Psoas muscle (tissue), 7 donors: ENCODE measurements at regions not wholly inside any gene's neighbourhood (a gene's known extent, or its start where the extent isn't known, plus 50 kb on each side); places are given as distances from the start of the nearest gene placed in this dataset.

ENCODE experiments used
- ATAC-seq, 4 donors: fragments of 200-7000 bp; cut with Tn5 transposase; one replicate each; pipeline ENCODE4 v1.9.1; 2020; ENCODE audit warnings: moderate library complexity in 3 of 4, mild to moderate bottlenecking in 2 of 4
- DNase-seq, 2 donors: peaks; one replicate each; pipeline ENCODE4 v3.0.0-alpha.2; 2020
- H3K27ac ChIP-seq: fragments of 200-600 bp; one replicate; pipeline ENCODE4 v1.8.0; 2022
- H3K27me3 ChIP-seq, 3 donors: fragments of 200-600 bp in 1 of 3; one replicate each; pipeline versions ENCODE4 v1.6.1 to v1.8.0; 2013 to 2022; ENCODE audit warnings: low read length in 2 of 3, mild to moderate bottlenecking in 2 of 3, moderate library complexity in 1 of 3; ENCODE audit not compliant: insufficient read depth in 3 of 3
- H3K36me3 ChIP-seq, 2 donors: fragments of 200-600 bp in 1 of 2; one replicate each; pipeline versions ENCODE4 v1.6.1 to v1.8.0; 2013 to 2022; ENCODE audit warnings: low read depth in 1 of 2, mild to moderate bottlenecking in 1 of 2, moderate library complexity in 1 of 2; ENCODE audit not compliant: insufficient read depth in 1 of 2
- H3K4me1 ChIP-seq: fragments of 200-600 bp; one replicate; pipeline ENCODE4 v1.8.0; 2022
- H3K4me3 ChIP-seq: fragments of 200-600 bp; one replicate; pipeline ENCODE4 v1.8.0; 2022; ENCODE audit warnings: mild to moderate bottlenecking
- H3K9me3 ChIP-seq: fragments of 200-600 bp; one replicate; pipeline ENCODE4 v1.8.0; 2022
- CTCF ChIP-seq: fragments of 200-600 bp; IDR thresholded peaks from one replicate; pipeline ENCODE4 v1.8.0; 2022; ENCODE audit warnings: antibody characterized with exemption
- WGBS, 3 donors: extraction: QIAGEN DNeasy Blood & Tissue Kit; methylation state at CpG; one replicate each; pipeline versions ENCODE4 v1.1.6 to v1.1.7; 2013; 5-methylcytosine and 5-hydroxymethylcytosine counted together
- intact Hi-C, 2 donors: fragments of 100-400 bp; cut with DNase I; formaldehyde crosslinking; loops; one replicate each; pipeline versions ENCODE4 v1.11.0 to v1.14.2; 2022
- donor health status: healthy with polysubstance abuse.
- donor health status: DM: no; HTN: no; CAD: no; lungs with moderate emphysema.
- donor health status: Bipolar disorder and iron deficiency.
- donor health status: healthy.
- donor health status: DM: yes; HTN: yes; CAD: no.
- donor health status: DM: no; HTN: no; CAD: no.
- donor health status: DM: yes; HTN: yes; CAD: no.

- no peak overlapping the region for H3K4me3 ChIP-seq
- ATAC-seq = no peak
- WGBS, 3 donors = 83 to 88% (median 85%) methylated on average over 4 of the region's 4 CpGs
- no peaks in the 10 kb centered on the region for H3K36me3 ChIP-seq
- no peaks in the 10 kb centered on the region for H3K27me3 ChIP-seq
- peaks cover 21% of the 10 kb centered on the region for H3K4me1 ChIP-seq
- no peaks in the 10 kb centered on the region for H3K9me3 ChIP-seq
- no peak for TF ChIP-seq CTCF
- DNase-seq = no peak
- intact Hi-C loops = no loop called here
- H3K27ac ChIP-seq = no peak overlapping the region
These were observed 131.2 kb upstream of the HMHB1 start for GRCh38 chr5:143680672-143681259.

- 17 to 37% (median 32%) methylated on average over 1 of the region's 1 CpG for WGBS, 3 donors
- no peak overlapping the region for H3K27ac ChIP-seq
- H3K9me3 ChIP-seq = no peaks in the 10 kb centered on the region
- no peak for TF ChIP-seq CTCF
- no peaks in the 10 kb centered on the region for H3K36me3 ChIP-seq
- peak; percentile 61 to 84 (median 77) for ATAC-seq
- intact Hi-C loops = loop anchor here in 1 of 2 donors (10.0 kb wide), 1 partner anchor 665 kb away; no protein-coding TSS in a partner anchor
- H3K4me3 ChIP-seq = no peak overlapping the region
- no peaks in the 10 kb centered on the region for H3K27me3 ChIP-seq
- H3K4me1 ChIP-seq = peaks cover 21% of the 10 kb centered on the region
- no peak for DNase-seq
These were observed 132.2 kb upstream of the HMHB1 start for GRCh38 chr5:143679777-143680176.

- no peak overlapping the region for H3K4me3 ChIP-seq
- no peak for TF ChIP-seq CTCF
- H3K27me3 ChIP-seq = no peaks in the 10 kb centered on the region
- no peaks in the 10 kb centered on the region for H3K36me3 ChIP-seq
- 98 to 100% (median 98%) methylated on average over 1 of the region's 1 CpG for WGBS, 3 donors
- ATAC-seq (no peak), DNase-seq (no peak)
- intact Hi-C loops = loop anchor here in 1 of 2 donors (10.0 kb wide), 1 partner anchor 664 kb away; no protein-coding TSS in a partner anchor
- H3K4me1 ChIP-seq = peaks cover 18% of the 10 kb centered on the region
- no peaks in the 10 kb centered on the region for H3K9me3 ChIP-seq
- no peak overlapping the region for H3K27ac ChIP-seq
These were observed 133.6 kb upstream of the HMHB1 start for GRCh38 chr5:143678148-143678905.

GRCh38 chr5:143677403-143677802 lies 134.6 kb upstream of the HMHB1 start:
- no peaks in the 10 kb centered on the region for H3K36me3 ChIP-seq
- ATAC-seq (no peak), DNase-seq (no peak)
- intact Hi-C loops = loop anchor here in 1 of 2 donors (10.0 kb wide), 1 partner anchor 663 kb away; no protein-coding TSS in a partner anchor
- peaks cover 12% of the 10 kb centered on the region for H3K4me1 ChIP-seq
- no peaks in the 10 kb centered on the region for H3K27me3 ChIP-seq
- no peak for TF ChIP-seq CTCF
- no peak overlapping the region for H3K27ac ChIP-seq
- 85 to 87% (median 87%) methylated on average over 6 of the region's 6 CpGs for WGBS, 3 donors
- no peaks in the 10 kb centered on the region for H3K9me3 ChIP-seq
- no peak overlapping the region for H3K4me3 ChIP-seq
